Testis (tissue), 2 donors: ENCODE measurements at regions not wholly inside any gene's neighbourhood (a gene's known extent, or its start where the extent isn't known, plus 50 kb on each side); places are given as distances from the start of the nearest gene placed in this dataset.

Experiments used
- DNase-seq: peaks from one replicate; pipeline ENCODE4 v3.0.0-alpha.2; 2019
- H3K27ac ChIP-seq, 2 donors: fragments of 200-600 bp; sonication (generic); one replicate each; pipeline ENCODE4 v1.5.1; 2019
- H3K27me3 ChIP-seq: fragments of 200-600 bp; sonication (generic); one replicate; pipeline ENCODE4 v1.5.1; 2019
- H3K36me3 ChIP-seq: fragments of 200-600 bp; sonication (generic); one replicate; pipeline ENCODE4 v1.5.1; 2017; ENCODE audit warnings: low read depth; ENCODE audit errors: missing control alignments
- H3K4me1 ChIP-seq: fragments of 200-600 bp; sonication (generic); one replicate; pipeline ENCODE4 v1.5.1; 2019
- H3K4me3 ChIP-seq, 2 donors: fragments of 200-600 bp; sonication (generic); one replicate each; pipeline ENCODE4 v1.5.1; 2017 to 2019
- H3K9me3 ChIP-seq: fragments of 200-600 bp; sonication (generic); one replicate; pipeline ENCODE4 v1.5.1; 2017
- POLR2A ChIP-seq: fragments of 450-650 bp; IDR thresholded peaks from one replicate; pipeline ENCODE4 v1.6.1; 2017; ENCODE audit warnings: antibody characterized with exemption, mild to moderate bottlenecking, moderate library complexity
- WGBS, 2 donors: methylation state at CpG; one replicate each; pipeline ENCODE4 v1.1.5; 2018; 5-methylcytosine and 5-hydroxymethylcytosine counted together
- intact Hi-C: fragments of 100-400 bp; cut with DNase I; formaldehyde crosslinking; loops from one replicate; pipeline ENCODE4 v1.15.1; 2023; ENCODE audit warnings: low total_unique reads
- TF ChIP-seq, protein P1 (sequence below), 3 experiments: fragments of 450-650 bp in 2 of 3; fragments of 200-600 bp in 1 of 3; sonication (generic) in 1 of 3; IDR thresholded peaks; one replicate each; pipeline ENCODE4 v1.5.1; 2016 to 2019; ENCODE audit warnings: antibody characterized with exemption in 3 of 3, mild to moderate bottlenecking in 2 of 3, moderate library complexity in 1 of 3

DNA sequence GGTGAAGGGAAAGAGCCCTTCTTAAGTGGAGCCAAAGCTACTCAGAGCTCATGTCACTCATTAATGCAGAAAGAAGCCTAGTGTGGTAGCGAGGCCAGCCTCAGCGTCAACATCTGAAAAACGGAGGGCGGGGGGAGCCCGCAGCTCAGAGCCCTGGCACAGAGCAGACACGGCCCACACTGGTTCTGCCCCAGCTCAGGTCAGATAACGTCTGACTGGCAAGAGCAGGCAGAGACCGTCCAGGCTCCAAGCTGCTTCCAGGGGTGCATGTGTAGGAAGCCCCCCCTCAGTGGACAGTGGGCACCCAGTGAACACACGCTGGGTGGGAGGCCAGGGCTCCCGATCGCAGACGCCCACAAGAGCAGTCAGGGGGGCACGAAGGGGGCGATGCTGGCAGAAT lies 100.8 kb downstream of the SHANK2 start:
- TF ChIP-seq POLR2A = no peak
- TF ChIP-seq, protein P1, sequence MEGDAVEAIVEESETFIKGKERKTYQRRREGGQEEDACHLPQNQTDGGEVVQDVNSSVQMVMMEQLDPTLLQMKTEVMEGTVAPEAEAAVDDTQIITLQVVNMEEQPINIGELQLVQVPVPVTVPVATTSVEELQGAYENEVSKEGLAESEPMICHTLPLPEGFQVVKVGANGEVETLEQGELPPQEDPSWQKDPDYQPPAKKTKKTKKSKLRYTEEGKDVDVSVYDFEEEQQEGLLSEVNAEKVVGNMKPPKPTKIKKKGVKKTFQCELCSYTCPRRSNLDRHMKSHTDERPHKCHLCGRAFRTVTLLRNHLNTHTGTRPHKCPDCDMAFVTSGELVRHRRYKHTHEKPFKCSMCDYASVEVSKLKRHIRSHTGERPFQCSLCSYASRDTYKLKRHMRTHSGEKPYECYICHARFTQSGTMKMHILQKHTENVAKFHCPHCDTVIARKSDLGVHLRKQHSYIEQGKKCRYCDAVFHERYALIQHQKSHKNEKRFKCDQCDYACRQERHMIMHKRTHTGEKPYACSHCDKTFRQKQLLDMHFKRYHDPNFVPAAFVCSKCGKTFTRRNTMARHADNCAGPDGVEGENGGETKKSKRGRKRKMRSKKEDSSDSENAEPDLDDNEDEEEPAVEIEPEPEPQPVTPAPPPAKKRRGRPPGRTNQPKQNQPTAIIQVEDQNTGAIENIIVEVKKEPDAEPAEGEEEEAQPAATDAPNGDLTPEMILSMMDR (IDR thresholded peaks at IDR 0.05) = no peak
- Histone ChIP-seq H3K9me3 (no peaks in the 10 kb centered on the region), H3K27me3 (no peaks in the 10 kb centered on the region), H3K36me3 (no peaks in the 10 kb centered on the region), H3K27ac (no peak overlapping the region), H3K4me1 (no peaks in the 10 kb centered on the region), H3K4me3 (no peak overlapping the region)
- DNase-seq = no peak
- 85 to 89% methylated on average over 14 of the region's 14 CpGs for WGBS, 2 donors
- intact Hi-C loops = no loop called here

DNA sequence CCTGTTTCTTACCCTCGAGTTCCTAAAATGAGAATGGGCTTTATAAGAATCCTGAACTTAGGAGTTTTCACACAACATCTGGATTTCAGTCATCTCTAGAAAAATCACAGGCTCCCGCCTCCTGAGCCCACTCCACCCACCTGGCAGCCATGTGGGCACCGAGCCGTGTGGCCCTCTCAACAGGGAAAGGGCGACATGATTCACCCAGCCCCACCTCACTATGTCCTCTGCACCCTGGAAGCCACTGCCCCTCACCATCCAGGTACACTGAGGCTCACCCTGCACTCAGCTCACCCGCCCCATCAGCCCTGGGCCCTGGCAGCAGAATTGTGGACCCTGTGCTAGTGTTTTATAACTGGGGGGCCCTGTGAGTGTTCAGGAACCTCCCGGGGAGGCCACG lies 101.5 kb downstream of the SHANK2 start:
- TF ChIP-seq POLR2A = no peak
- TF ChIP-seq, protein P1 (IDR thresholded peaks at IDR 0.05) = no peak
- DNase-seq = no peak
- no peak overlapping the region for H3K27ac ChIP-seq
- WGBS, 2 donors = 89 to 100% methylated on average over 3 to 8 of the region's 8 CpGs
- no peaks in the 10 kb centered on the region for H3K27me3 ChIP-seq
- intact Hi-C loops = no loop called here
- no peak overlapping the region for H3K4me3 ChIP-seq
- no peaks in the 10 kb centered on the region for H3K9me3 ChIP-seq
- no peaks in the 10 kb centered on the region for H3K36me3 ChIP-seq
- no peaks in the 10 kb centered on the region for H3K4me1 ChIP-seq

DNA sequence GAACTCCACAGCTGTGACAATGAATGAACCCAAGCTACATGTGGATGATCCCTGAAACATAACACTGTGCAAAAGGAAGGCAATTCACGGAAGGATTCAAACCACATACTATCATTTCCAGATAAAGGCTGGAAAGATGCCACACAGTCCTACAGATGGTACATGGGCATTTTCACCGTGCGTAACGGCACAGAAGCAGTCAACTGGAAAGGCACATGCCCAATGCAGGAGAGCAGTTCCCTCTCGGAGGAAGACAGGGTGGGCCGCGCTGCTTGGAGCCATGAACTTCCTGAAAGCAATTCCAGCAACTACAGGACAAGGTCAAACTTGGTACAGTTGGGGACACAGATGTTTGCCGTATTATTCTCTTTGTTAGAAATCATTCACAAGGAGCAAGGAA lies 103.7 kb downstream of the SHANK2 start:
- no peak overlapping the region for H3K27ac ChIP-seq
- H3K4me1 ChIP-seq = no peaks in the 10 kb centered on the region
- 76 to 86% methylated on average over 5 to 8 of the region's 8 CpGs for WGBS, 2 donors
- H3K4me3 ChIP-seq = no peak overlapping the region
- no peaks in the 10 kb centered on the region for H3K9me3 ChIP-seq
- intact Hi-C loops = no loop called here
- DNase-seq = no peak
- no peaks in the 10 kb centered on the region for H3K27me3 ChIP-seq
- H3K36me3 ChIP-seq = no peaks in the 10 kb centered on the region
- TF ChIP-seq, protein P1 (IDR thresholded peaks at IDR 0.05) = no peak
- no peak for TF ChIP-seq POLR2A

DNA sequence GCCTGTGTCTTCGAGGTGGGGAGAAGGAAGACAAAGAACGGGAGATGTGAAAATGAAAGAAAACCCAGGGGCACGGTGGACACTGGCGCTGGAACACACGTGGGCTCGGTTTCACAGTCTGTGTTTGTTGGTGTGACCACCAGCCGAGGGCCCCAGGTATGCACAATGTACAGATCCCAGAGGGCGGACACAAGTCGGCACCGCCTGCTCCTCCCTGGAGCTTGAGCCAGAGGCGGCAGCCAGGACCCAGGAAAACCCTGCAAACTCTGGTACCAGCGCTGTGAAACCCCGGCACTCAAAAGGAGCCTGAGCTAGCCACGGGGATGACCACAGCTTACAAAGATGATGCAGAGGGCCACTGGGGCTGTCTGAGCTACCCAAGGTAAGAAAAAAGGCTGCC lies 105.0 kb downstream of the SHANK2 start:
- TF ChIP-seq, protein P1 (IDR thresholded peaks at IDR 0.05) = no peak
- no peak for TF ChIP-seq POLR2A
- Histone ChIP-seq H3K27me3 (no peaks in the 10 kb centered on the region), H3K9me3 (no peaks in the 10 kb centered on the region), H3K4me3 (no peak overlapping the region), H3K4me1 (no peaks in the 10 kb centered on the region), H3K27ac (no peak overlapping the region), H3K36me3 (no peaks in the 10 kb centered on the region)
- intact Hi-C loops = no loop called here
- DNase-seq = no peak
- 90 to 97% methylated on average over 14 of the region's 14 CpGs for WGBS, 2 donors

DNA sequence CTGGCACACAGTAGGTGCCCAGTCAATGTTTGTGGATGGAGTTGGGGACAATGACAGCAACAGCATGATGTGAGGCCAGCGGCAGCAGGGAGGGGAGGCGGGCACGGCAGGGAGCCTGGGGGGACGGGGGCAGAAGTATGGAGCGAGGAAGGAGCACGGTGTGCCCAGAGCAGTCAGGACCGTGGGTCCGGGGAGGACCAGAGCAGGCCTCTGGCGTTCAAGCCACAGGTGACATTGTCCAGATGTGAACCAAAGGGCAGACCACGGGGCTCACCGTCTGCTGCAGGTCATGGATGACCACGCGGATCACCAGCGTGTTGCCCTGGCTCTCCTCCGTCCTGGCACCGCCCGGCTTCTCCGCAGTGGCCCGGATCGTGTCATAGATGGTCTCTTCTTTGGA lies 105.5 kb downstream of the SHANK2 start:
- H3K27ac ChIP-seq = no peak overlapping the region
- intact Hi-C loops = no loop called here
- H3K4me3 ChIP-seq = no peak overlapping the region
- no peaks in the 10 kb centered on the region for H3K4me1 ChIP-seq
- 94 to 95% methylated on average over 14 to 20 of the region's 20 CpGs for WGBS, 2 donors
- TF ChIP-seq POLR2A = no peak
- TF ChIP-seq, protein P1 (IDR thresholded peaks at IDR 0.05) = no peak
- H3K27me3 ChIP-seq = no peaks in the 10 kb centered on the region
- no peaks in the 10 kb centered on the region for H3K36me3 ChIP-seq
- no peaks in the 10 kb centered on the region for H3K9me3 ChIP-seq
- DNase-seq = no peak
